HG03025 (cell line): ENCODE measurements at regions not wholly inside any gene's neighbourhood (a gene's known extent, or its start where the extent isn't known, plus 50 kb on each side); places are given as distances from the start of the nearest gene placed in this dataset.

Experiments used
- ATAC-seq: cut with Tn5 transposase; IDR thresholded peaks from one replicate; pipeline ENCODE4 v1.9.1; 2021; ENCODE audit warnings: mild to moderate bottlenecking, moderate library complexity; ENCODE audit not compliant: unreplicated experiment, low FRiP score

- ATAC-seq, result no peak
Measured at GRCh38 chr4:119937746-119938145, 128.9 kb downstream of the MAD2L1 start.

- no peak for ATAC-seq
Measured at GRCh38 chr4:119933606-119934005, 133.0 kb downstream of the MAD2L1 start.

GRCh38 chr4:119932277-119932676 lies 134.4 kb downstream of the MAD2L1 start:
- no peak for ATAC-seq

- no peak for ATAC-seq
Measured at GRCh38 chr4:119930546-119930945, 136.1 kb downstream of the MAD2L1 start.

- ATAC-seq, result no peak
Measured at GRCh38 chr4:119921830-119922229, 144.8 kb downstream of the MAD2L1 start.

- no peak for ATAC-seq
Measured at GRCh38 chr4:119906277-119906676, 160.4 kb downstream of the MAD2L1 start.

GRCh38 chr4:119898211-119898610 lies 168.4 kb downstream of the MAD2L1 start:
- ATAC-seq, result no peak

- no peak for ATAC-seq
Measured at GRCh38 chr4:119897260-119897659, 169.4 kb downstream of the MAD2L1 start.

GRCh38 chr4:119894650-119895208 lies 171.9 kb downstream of the MAD2L1 start:
- ATAC-seq, result no peak

- no peak for ATAC-seq
Measured at GRCh38 chr4:119873794-119874325, 192.8 kb downstream of the MAD2L1 start.

- ATAC-seq, result no peak
Measured at GRCh38 chr4:119873132-119873531, 193.5 kb downstream of the MAD2L1 start.

GRCh38 chr4:119872371-119873016 lies 194.2 kb downstream of the MAD2L1 start:
- no peak for ATAC-seq

GRCh38 chr4:119870856-119871255 lies 195.8 kb downstream of the MAD2L1 start:
- no peak for ATAC-seq

- no peak for ATAC-seq
Measured at GRCh38 chr4:119865789-119866188, 200.9 kb downstream of the MAD2L1 start.

- no peak for ATAC-seq
Measured at GRCh38 chr4:119865389-119865788, 201.3 kb downstream of the MAD2L1 start.

- ATAC-seq, result no peak
Measured at GRCh38 chr4:119861731-119862130, 204.9 kb downstream of the MAD2L1 start.

GRCh38 chr4:119858176-119858575 lies 208.5 kb downstream of the MAD2L1 start:
- no peak for ATAC-seq

- ATAC-seq, result no peak
Measured at GRCh38 chr4:119854364-119854763, 212.3 kb downstream of the MAD2L1 start.

GRCh38 chr4:119851649-119852048 lies 215.0 kb downstream of the MAD2L1 start:
- ATAC-seq, result no peak

- no peak for ATAC-seq
Measured at GRCh38 chr4:119841361-119841760, 212.8 kb upstream of the PDE5A start.

GRCh38 chr4:119835613-119835910 lies 207.0 kb upstream of the PDE5A start:
- no peak for ATAC-seq

GRCh38 chr4:119834906-119835612 lies 206.5 kb upstream of the PDE5A start:
- ATAC-seq, result no peak
